Transverse colon (tissue), 4 donors: ENCODE measurements at regions not wholly inside any gene's neighbourhood (a gene's known extent, or its start where the extent isn't known, plus 50 kb on each side); places are given as distances from the start of the nearest gene placed in this dataset.

Experiments used
- DNase-seq: peaks from one replicate; pipeline ENCODE4 v3.0.0-alpha.2; 2019
- H3K27ac ChIP-seq, 4 donors: fragments of 200-600 bp; sonication (generic); 2 replicates each; pipeline ENCODE4 v1.5.1; 2016 to 2018; ENCODE audit warnings: inconsistent platforms in 4 of 4
- H3K27me3 ChIP-seq: fragments of 200-600 bp; sonication (generic); 2 replicates; pipeline ENCODE4 v1.5.1; 2017; ENCODE audit warnings: inconsistent platforms
- H3K36me3 ChIP-seq, 4 donors: fragments of 200-600 bp; sonication (generic); 2 replicates each; pipeline ENCODE4 v1.5.1; 2017 to 2019; ENCODE audit warnings: inconsistent platforms in 4 of 4
- H3K4me1 ChIP-seq, 4 donors: fragments of 200-600 bp; sonication (generic); 2 replicates each; pipeline ENCODE4 v1.5.1; 2017 to 2020; ENCODE audit warnings: inconsistent platforms in 4 of 4
- H3K4me3 ChIP-seq, 4 donors: fragments of 200-600 bp; sonication (generic); 1 replicate in 1 of 4; 2 replicates in 3 of 4; pipeline versions ENCODE4 v1.5.1 to v1.6.1; 2017 to 2019; ENCODE audit warnings: inconsistent platforms in 4 of 4
- H3K9me3 ChIP-seq, 2 donors: fragments of 200-600 bp; sonication (generic); 2 replicates each; pipeline ENCODE4 v1.5.1; 2017 to 2019; ENCODE audit warnings: inconsistent platforms in 2 of 2
- EP300 ChIP-seq: sonication (generic); formaldehyde crosslinking; IDR thresholded peaks from one replicate; pipeline ENCODE4 v1.6.1; 2017; ENCODE audit warnings: antibody characterized with exemption, low read depth
- POLR2A ChIP-seq: fragments of 450-650 bp; IDR thresholded peaks from one replicate; pipeline ENCODE4 v1.6.1; 2016; ENCODE audit warnings: antibody characterized with exemption, mild to moderate bottlenecking, moderate library complexity
- POLR2AphosphoS5 ChIP-seq, 3 donors: sonication (generic); formaldehyde crosslinking; IDR thresholded peaks; one replicate each; pipeline ENCODE4 v1.6.1; 2016; ENCODE audit warnings: antibody characterized with exemption in 3 of 3
- WGBS, 2 donors: methylation state at CpG; one replicate each; pipeline ENCODE4 v1.1.5; 2018; ENCODE audit warnings: low coverage in 1 of 2; 5-methylcytosine and 5-hydroxymethylcytosine counted together
- in situ Hi-C, 4 donors: fragments of 200-750 bp; cut with MboI; loops; one replicate each; pipeline versions ENCODE4 v1.15.0 to v1.15.1; 2017; ENCODE audit warnings: low sequenced_read_pairs in 3 of 4, low pct_ligation_motif_present in 1 of 4, low pct_unique_long_range_greater_than_20kb in 1 of 4
- intact Hi-C: fragments of 100-400 bp; cut with DNase I; formaldehyde crosslinking; loops from one replicate; pipeline ENCODE4 v1.15.1; 2023; ENCODE audit warnings: low total_unique reads
- TF ChIP-seq, protein P1 (sequence below), 5 experiments: fragments of 200-600 bp in 3 of 5; fragments of 450-650 bp in 2 of 5; sonication (generic) in 3 of 5; IDR thresholded peaks; 1 replicate in 2 of 5; 2 replicates in 3 of 5; pipeline ENCODE4 v1.5.1; 2016 to 2017; ENCODE audit warnings: antibody characterized with exemption in 5 of 5, inconsistent platforms in 3 of 5, mild to moderate bottlenecking in 2 of 5, moderate library complexity in 1 of 5

DNA sequence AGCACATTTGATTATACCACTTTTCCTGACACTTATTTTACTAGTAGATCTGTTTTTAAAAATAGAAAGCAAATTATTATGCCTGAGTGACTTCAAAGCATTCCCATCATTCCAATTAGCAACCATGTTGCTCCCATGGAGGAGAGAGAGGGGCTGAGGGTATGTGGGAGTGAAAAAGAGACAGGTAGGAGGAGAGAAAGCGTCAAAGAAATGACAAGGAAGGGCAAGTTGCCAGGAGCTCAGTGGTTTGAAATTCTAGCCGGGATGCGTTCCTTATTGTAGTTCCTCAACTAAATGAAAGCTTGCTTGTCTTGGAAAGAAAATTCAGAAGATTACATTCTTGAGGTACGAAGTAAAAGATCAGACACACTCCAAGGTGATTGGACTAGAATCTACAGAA, 92.4 kb upstream of the PKP2 start:
- Histone ChIP-seq H3K4me3 (no peak overlapping the region), H3K36me3 (no peaks in the 10 kb centered on the region), H3K27ac (no peak overlapping the region), H3K27me3 (no peaks in the 10 kb centered on the region), H3K9me3 (no peaks in the 10 kb centered on the region), H3K4me1 (no peaks in the 10 kb centered on the region)
- WGBS, 2 donors = 73 to 82% methylated on average over 4 of the region's 4 CpGs
- no peak for TF ChIP-seq EP300
- in situ Hi-C loops = no loop called here
- DNase-seq = no peak
- intact Hi-C loops = no loop called here

DNA sequence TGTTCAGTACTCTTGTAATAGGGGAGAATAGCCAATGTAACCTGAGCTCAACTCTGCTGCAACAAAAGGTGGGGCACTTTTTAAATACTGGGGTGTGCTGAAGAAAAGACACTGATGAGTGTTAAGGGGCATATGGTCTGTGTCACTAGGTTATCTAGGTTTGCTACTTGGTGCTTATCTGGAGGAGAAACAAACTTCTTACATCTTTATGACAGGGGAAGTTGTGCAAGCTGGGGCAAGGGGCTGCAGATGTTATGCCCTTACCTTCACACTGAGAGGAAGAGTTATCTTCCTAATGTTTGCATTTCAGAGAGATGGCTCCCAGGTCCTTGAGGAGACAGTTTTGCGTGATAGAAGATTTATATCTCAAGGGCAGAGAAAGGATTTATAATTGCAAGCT, 90.9 kb upstream of the PKP2 start:
- TF ChIP-seq, protein P1, sequence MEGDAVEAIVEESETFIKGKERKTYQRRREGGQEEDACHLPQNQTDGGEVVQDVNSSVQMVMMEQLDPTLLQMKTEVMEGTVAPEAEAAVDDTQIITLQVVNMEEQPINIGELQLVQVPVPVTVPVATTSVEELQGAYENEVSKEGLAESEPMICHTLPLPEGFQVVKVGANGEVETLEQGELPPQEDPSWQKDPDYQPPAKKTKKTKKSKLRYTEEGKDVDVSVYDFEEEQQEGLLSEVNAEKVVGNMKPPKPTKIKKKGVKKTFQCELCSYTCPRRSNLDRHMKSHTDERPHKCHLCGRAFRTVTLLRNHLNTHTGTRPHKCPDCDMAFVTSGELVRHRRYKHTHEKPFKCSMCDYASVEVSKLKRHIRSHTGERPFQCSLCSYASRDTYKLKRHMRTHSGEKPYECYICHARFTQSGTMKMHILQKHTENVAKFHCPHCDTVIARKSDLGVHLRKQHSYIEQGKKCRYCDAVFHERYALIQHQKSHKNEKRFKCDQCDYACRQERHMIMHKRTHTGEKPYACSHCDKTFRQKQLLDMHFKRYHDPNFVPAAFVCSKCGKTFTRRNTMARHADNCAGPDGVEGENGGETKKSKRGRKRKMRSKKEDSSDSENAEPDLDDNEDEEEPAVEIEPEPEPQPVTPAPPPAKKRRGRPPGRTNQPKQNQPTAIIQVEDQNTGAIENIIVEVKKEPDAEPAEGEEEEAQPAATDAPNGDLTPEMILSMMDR (IDR thresholded peaks at IDR 0.05) = no peak
- Histone ChIP-seq H3K27ac (no peak overlapping the region), H3K9me3 (no peaks in the 10 kb centered on the region), H3K4me3 (no peak overlapping the region), H3K4me1 (no peaks in the 10 kb centered on the region), H3K27me3 (no peaks in the 10 kb centered on the region), H3K36me3 (no peaks in the 10 kb centered on the region)
- no peak for DNase-seq
- in situ Hi-C loops = no loop called here
- intact Hi-C loops = no loop called here
- WGBS, 2 donors = 85% methylated on average over 1 of the region's 1 CpG; no CpG with 5 or more reads in 1 of the 2 donors

DNA sequence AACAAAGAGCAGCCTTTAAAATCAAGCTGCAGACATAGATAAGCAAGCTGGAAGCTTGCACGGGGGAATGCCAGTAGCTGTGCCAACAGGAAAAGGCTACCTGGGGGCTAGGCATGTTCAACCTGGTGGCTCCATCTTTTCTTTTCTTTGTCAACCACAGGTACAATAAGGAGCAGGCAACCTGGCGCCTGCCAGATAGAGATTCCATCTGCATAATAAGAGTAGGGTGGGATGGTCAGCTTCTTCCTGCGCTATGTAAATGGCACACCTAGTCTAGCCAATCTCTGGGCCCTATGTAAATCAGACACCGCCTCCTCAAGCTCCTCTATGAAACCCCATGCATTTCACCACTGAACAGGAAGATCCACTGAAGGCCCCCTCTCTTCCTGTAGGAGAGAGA, 87.4 kb upstream of the PKP2 start:
- intact Hi-C loops = no loop called here
- in situ Hi-C loops = no loop called here
- 71 to 74% methylated on average over 2 to 4 of the region's 4 CpGs for WGBS, 2 donors

DNA sequence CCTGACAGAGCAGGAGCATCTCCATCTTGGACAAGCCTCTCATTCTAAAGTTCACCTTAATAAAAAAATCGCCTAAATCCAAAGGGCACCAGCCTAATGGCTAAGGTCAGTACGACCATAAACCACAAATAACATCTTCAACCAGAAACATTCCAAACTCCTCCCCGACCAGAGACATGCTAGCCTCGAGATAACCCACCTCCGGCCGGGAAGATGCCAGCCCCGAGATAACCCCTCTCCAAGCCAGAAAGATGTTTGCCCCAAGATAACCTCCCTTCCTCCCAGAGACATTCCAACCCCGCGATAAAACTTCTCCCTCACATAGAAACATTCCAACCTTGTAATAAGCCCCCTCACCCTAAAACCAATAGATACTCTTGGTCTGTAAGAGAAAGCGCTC, 86.8 kb upstream of the PKP2 start:
- intact Hi-C loops (no loop called here), in situ Hi-C loops (no loop called here)
- H3K4me1 ChIP-seq = no peaks in the 10 kb centered on the region
- no peaks in the 10 kb centered on the region for H3K27me3 ChIP-seq
- WGBS, 2 donors = 36 to 44% methylated on average over 10 of the region's 10 CpGs
- H3K9me3 ChIP-seq = no peaks in the 10 kb centered on the region
- no peak overlapping the region for H3K4me3 ChIP-seq
- H3K36me3 ChIP-seq = no peaks in the 10 kb centered on the region
- TF ChIP-seq, protein P1 (IDR thresholded peaks at IDR 0.05) = no peak
- TF ChIP-seq EP300 (no peak), POLR2A (no peak), POLR2AphosphoS5 (IDR thresholded peaks at IDR 0.05) (no peak)
- no peak overlapping the region for H3K27ac ChIP-seq
- DNase-seq = no peak

More for the DNA sequence above, 87.4 kb upstream of the PKP2 start:
- Histone ChIP-seq H3K36me3 (no peaks in the 10 kb centered on the region), H3K4me1 (no peaks in the 10 kb centered on the region), H3K4me3 (no peak overlapping the region), H3K27ac (no peak overlapping the region), H3K9me3 (no peaks in the 10 kb centered on the region), H3K27me3 (no peaks in the 10 kb centered on the region)
- TF ChIP-seq, protein P1 (IDR thresholded peaks at IDR 0.05) = no peak
- TF ChIP-seq POLR2AphosphoS5 (IDR thresholded peaks at IDR 0.05) = no peak
- TF ChIP-seq EP300 = no peak
- TF ChIP-seq POLR2A = no peak
- no peak for DNase-seq

DNA sequence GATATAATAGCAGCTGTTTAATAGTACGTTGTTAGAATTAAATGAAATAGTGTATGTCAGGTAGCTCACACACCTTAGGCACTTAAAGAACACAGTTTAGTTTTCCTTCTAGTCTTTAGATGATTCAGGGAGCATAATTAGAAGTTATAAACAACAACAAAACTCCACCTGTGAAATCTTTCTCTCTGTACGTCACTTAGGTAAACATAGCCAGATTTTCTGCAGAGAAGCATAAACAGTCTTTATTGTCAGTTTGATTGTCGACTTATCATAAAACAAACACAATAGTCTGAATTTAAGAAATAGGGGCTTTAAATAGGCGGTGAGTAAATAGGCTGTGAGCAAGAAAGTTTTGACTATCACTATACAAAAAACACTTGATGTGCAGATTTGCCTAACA, 84.6 kb upstream of the PKP2 start:
- Histone ChIP-seq H3K9me3 (no peaks in the 10 kb centered on the region), H3K36me3 (no peaks in the 10 kb centered on the region), H3K27me3 (no peaks in the 10 kb centered on the region), H3K4me3 (no peak overlapping the region), H3K4me1 (no peaks in the 10 kb centered on the region), H3K27ac (no peak overlapping the region)
- intact Hi-C loops (no loop called here), in situ Hi-C loops (no loop called here)
- DNase-seq = no peak
- 35 to 42% methylated on average over 3 to 4 of the region's 4 CpGs for WGBS, 2 donors
- TF ChIP-seq, protein P1 (IDR thresholded peaks at IDR 0.05) = no peak
